BJ (cell line): ENCODE measurements at regions not wholly inside any gene's neighbourhood (a gene's known extent, or its start where the extent isn't known, plus 50 kb on each side); places are given as distances from the start of the nearest gene placed in this dataset.
A peak's percentile ranks its signal among the peaks of the same experiment; 100 is the strongest.

ENCODE experiments used
- CTCF ChIA-PET: fragments of 350-600 bp; formaldehyde crosslinking; extraction: SDS; loops from one replicate; lab custom pipeline; 2021; ENCODE audit warnings: antibody characterized with exemption, inconsistent platforms; lab: Yijun Ruan, JAX
- POLR2A ChIA-PET: fragments of 300-600 bp; sonication (Branson Sonifier 250); formaldehyde crosslinking; extraction: SDS; loops from one replicate; lab custom pipeline; 2021; ENCODE audit warnings: antibody characterized with exemption; lab: Charles Lee
- DNase-seq: peaks from one replicate; pipeline ENCODE4 v3.0.0-alpha.2; 2011; ENCODE audit warnings: low read depth
- H3K27me3 ChIP-seq: 2 replicates; pipeline ENCODE4 v1.6.0; 2011; ENCODE audit warnings: low read length; ENCODE audit not compliant: control insufficient read depth, insufficient read depth
- H3K36me3 ChIP-seq: 2 replicates; pipeline ENCODE4 v1.5.1; 2011; ENCODE audit warnings: low read length; ENCODE audit not compliant: control insufficient read depth, insufficient read depth
- H3K4me3 ChIP-seq: 2 replicates; pipeline ENCODE4 v1.5.1; 2011; ENCODE audit warnings: low read depth, mild to moderate bottlenecking, control low read depth, low read length
- CTCF ChIP-seq: IDR thresholded peaks from 2 replicates; pipeline ENCODE4 v1.5.1; 2011; ENCODE audit warnings: low read depth, mild to moderate bottlenecking, control low read depth, inconsistent platforms, low read length, moderate library complexity; ENCODE audit not compliant: insufficient read depth

- TF ChIP-seq CTCF: peak; percentile 59
- DNase-seq: peak; percentile 7
- ChIA-PET CTCF (interaction anchor here (0.9 to 2.4 kb wide), 5 partner anchors 9 to 468 kb away, joined by 3 to 7 read pairs (median 4); no protein-coding TSS in a partner anchor), POLR2A (no interaction called here)
- Histone ChIP-seq H3K27me3 (no peaks in the 10 kb centered on the region), H3K36me3 (no peaks in the 10 kb centered on the region), H3K4me3 (no peak overlapping the region)
These were observed 259.9 kb upstream of the TARS1 start for GRCh38 chr5:33180900-33181299.

DNA sequence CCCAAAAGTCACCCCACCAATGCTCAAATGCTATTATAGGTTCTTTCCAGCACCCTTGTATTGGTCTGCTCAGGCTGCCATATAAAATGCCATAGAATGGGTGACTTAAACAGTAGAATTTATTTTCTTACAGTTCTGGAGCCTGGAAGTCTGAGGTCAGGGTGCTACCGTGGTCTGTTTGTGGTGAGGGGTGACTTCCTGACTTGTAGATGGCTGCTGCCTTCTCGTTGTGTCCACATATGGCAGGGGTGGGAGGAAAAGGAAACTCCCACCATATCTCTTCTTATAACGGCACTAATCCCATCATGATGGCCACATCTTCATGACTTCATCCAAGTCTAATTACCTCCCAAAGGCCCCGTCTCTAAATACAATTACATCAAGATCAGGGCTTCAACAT, 257.8 kb upstream of the TARS1 start:
- H3K4me3 ChIP-seq: no peak overlapping the region
- H3K27me3 ChIP-seq: no peaks in the 10 kb centered on the region
- no peak for TF ChIP-seq CTCF
- no peaks in the 10 kb centered on the region for H3K36me3 ChIP-seq
- DNase-seq: no peak
- ChIA-PET POLR2A (no interaction called here), CTCF (interaction anchor here (0.8 kb wide), 1 partner anchor 121 kb away, joined by 3 read pairs; no protein-coding TSS in a partner anchor)

DNA sequence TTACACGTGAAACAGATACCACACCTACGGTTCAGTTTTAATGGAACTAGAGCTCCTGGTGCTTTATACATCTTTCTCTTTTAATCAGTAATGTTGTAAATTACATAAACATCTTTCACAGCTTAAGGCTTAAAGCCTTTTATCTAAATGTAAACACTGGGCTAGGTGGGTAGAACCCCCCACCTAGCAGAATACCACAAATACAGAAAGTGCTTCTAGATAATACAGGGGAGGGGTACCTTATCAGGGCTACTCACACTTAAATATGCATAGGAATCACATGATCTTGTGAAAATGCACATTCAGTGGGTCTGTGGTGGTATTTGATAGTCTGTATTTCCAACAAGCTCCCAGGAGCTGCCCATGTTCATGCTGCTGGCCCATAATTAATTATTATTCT, 256.4 kb upstream of the TARS1 start:
- Histone ChIP-seq H3K36me3 (no peaks in the 10 kb centered on the region), H3K27me3 (no peaks in the 10 kb centered on the region), H3K4me3 (no peak overlapping the region)
- ChIA-PET CTCF (interaction anchor here (0.6 kb wide), 1 partner anchor 74 kb away, joined by 3 read pairs; no protein-coding TSS in a partner anchor), POLR2A (no interaction called here)
- no peak for TF ChIP-seq CTCF
- DNase-seq: no peak

GRCh38 chr5:33188089-33188488, 252.7 kb upstream of the TARS1 start:
- no peak for DNase-seq
- CTCF ChIA-PET: no interaction called here
- Histone ChIP-seq H3K27me3 (no peaks in the 10 kb centered on the region), H3K4me3 (no peak overlapping the region), H3K36me3 (no peaks in the 10 kb centered on the region)
- no peak for TF ChIP-seq CTCF
- POLR2A ChIA-PET: no interaction called here

- TF ChIP-seq CTCF: no peak
- no peak for DNase-seq
- Histone ChIP-seq H3K27me3 (no peaks in the 10 kb centered on the region), H3K4me3 (no peak overlapping the region), H3K36me3 (no peaks in the 10 kb centered on the region)
- CTCF ChIA-PET: interaction anchor here (1.3 kb wide), 1 partner anchor 484 kb away, joined by 3 read pairs; the partner anchor contains the start of gene NPR3
- POLR2A ChIA-PET: no interaction called here
These were observed 245.9 kb upstream of the TARS1 start for GRCh38 chr5:33194914-33195313.
